Progenitor cell of endocrine pancreas (in vitro differentiated cells): ENCODE measurements at regions not wholly inside any gene's neighbourhood (a gene's known extent, or its start where the extent isn't known, plus 50 kb on each side); places are given as distances from the start of the nearest gene placed in this dataset.

ENCODE experiments used
- DNase-seq: peaks from one replicate; pipeline ENCODE4 v3.0.0; 2021; ENCODE audit warnings: low spot score; ENCODE audit not compliant: unreplicated experiment
- H3K27ac Mint-ChIP-seq: 2 replicates; pipeline ENCODE4 v1.8.0; 2021; ENCODE audit warnings: mild to moderate bottlenecking, moderate library complexity, mixed read lengths
- H3K27me3 Mint-ChIP-seq: 2 replicates; pipeline ENCODE4 v1.8.0; 2021; ENCODE audit warnings: mixed read lengths
- H3K36me3 Mint-ChIP-seq: 2 replicates; pipeline ENCODE4 v1.8.0; 2022; ENCODE audit warnings: mixed read lengths; ENCODE audit not compliant: insufficient read depth
- H3K4me1 Mint-ChIP-seq: 2 replicates; pipeline ENCODE4 v1.8.0; 2021; ENCODE audit warnings: low read depth, mixed read lengths
- H3K4me3 Mint-ChIP-seq: 2 replicates; pipeline ENCODE4 v1.8.0; 2021; ENCODE audit warnings: low read depth, mild to moderate bottlenecking, moderate library complexity, mixed read lengths
- H3K9me3 Mint-ChIP-seq: 2 replicates; pipeline ENCODE4 v1.8.0; 2021; ENCODE audit warnings: low read depth, mixed read lengths
- CTCF ChIP-seq: fragments of 200-600 bp; sonication (generic); IDR thresholded peaks from one replicate; pipeline ENCODE4 v1.5.0; 2021; ENCODE audit warnings: antibody characterized with exemption, mild to moderate bottlenecking; ENCODE audit not compliant: unreplicated experiment

- H3K27me3 Mint-ChIP-seq: no peaks in the 10 kb centered on the region
- H3K36me3 Mint-ChIP-seq: no peaks in the 10 kb centered on the region
- TF ChIP-seq CTCF: no peak
- no peak overlapping the region for H3K27ac Mint-ChIP-seq
- H3K4me1 Mint-ChIP-seq: no peaks in the 10 kb centered on the region
- H3K9me3 Mint-ChIP-seq: peaks cover 3% of the 10 kb centered on the region
- no peak for DNase-seq
- no peak overlapping the region for H3K4me3 Mint-ChIP-seq
Measured at GRCh38 chr4:14581741-14582140, 420.5 kb upstream of the CPEB2 start.

- no peak overlapping the region for H3K27ac Mint-ChIP-seq
- H3K36me3 Mint-ChIP-seq: no peaks in the 10 kb centered on the region
- DNase-seq: no peak
- no peaks in the 10 kb centered on the region for H3K4me1 Mint-ChIP-seq
- TF ChIP-seq CTCF: no peak
- H3K27me3 Mint-ChIP-seq: no peaks in the 10 kb centered on the region
- H3K4me3 Mint-ChIP-seq: no peak overlapping the region
- H3K9me3 Mint-ChIP-seq: peaks cover 3% of the 10 kb centered on the region
Measured at GRCh38 chr4:14582677-14583076, 419.6 kb upstream of the CPEB2 start.

GRCh38 chr4:14583331-14583730, 418.9 kb upstream of the CPEB2 start:
- Mint-ChIP-seq H3K27me3 (no peaks in the 10 kb centered on the region), H3K27ac (no peak overlapping the region), H3K9me3 (peaks cover 3% of the 10 kb centered on the region), H3K4me1 (no peaks in the 10 kb centered on the region), H3K4me3 (no peak overlapping the region), H3K36me3 (no peaks in the 10 kb centered on the region)
- no peak for DNase-seq
- no peak for TF ChIP-seq CTCF

- no peaks in the 10 kb centered on the region for H3K27me3 Mint-ChIP-seq
- no peaks in the 10 kb centered on the region for H3K4me1 Mint-ChIP-seq
- H3K27ac Mint-ChIP-seq: no peak overlapping the region
- H3K36me3 Mint-ChIP-seq: no peaks in the 10 kb centered on the region
- TF ChIP-seq CTCF: no peak
- DNase-seq: no peak
- H3K9me3 Mint-ChIP-seq: peaks cover 3% of the 10 kb centered on the region
- H3K4me3 Mint-ChIP-seq: no peak overlapping the region
Measured at GRCh38 chr4:14583752-14584151, 418.5 kb upstream of the CPEB2 start.

GRCh38 chr4:14592950-14593349, 409.3 kb upstream of the CPEB2 start:
- H3K4me1 Mint-ChIP-seq: no peaks in the 10 kb centered on the region
- no peak for DNase-seq
- TF ChIP-seq CTCF: no peak
- H3K27me3 Mint-ChIP-seq: no peaks in the 10 kb centered on the region
- no peak overlapping the region for H3K27ac Mint-ChIP-seq
- no peak overlapping the region for H3K4me3 Mint-ChIP-seq
- H3K9me3 Mint-ChIP-seq: no peaks in the 10 kb centered on the region
- no peaks in the 10 kb centered on the region for H3K36me3 Mint-ChIP-seq
